ENCODE measurements at regions not wholly inside any gene's neighbourhood (a gene's known extent, or its start where the extent isn't known, plus 50 kb on each side); places are given as distances from the start of the nearest gene placed in this dataset.
"Not testable (repeated sequence)": the region's sequence is repeated elsewhere in the genome, so short reads cannot be mapped to it uniquely, and the experiment has no call there.

- DNase-seq, result no peak
Observed at GRCh38 chr2:16950436-16950835, 284.8 kb upstream of the CYRIA start.

- no peak for DNase-seq
Observed at GRCh38 chr2:16948710-16949109, 283.1 kb upstream of the CYRIA start.

- DNase-seq, result no peak
Observed at GRCh38 chr2:16948053-16948452, 282.4 kb upstream of the CYRIA start.

- DNase-seq, result no peak
Observed at GRCh38 chr2:16943279-16943958, 277.8 kb upstream of the CYRIA start.

- no peak for DNase-seq
Observed at GRCh38 chr2:16940214-16940613, 274.6 kb upstream of the CYRIA start.

GRCh38 chr2:16939771-16940170 lies 274.1 kb upstream of the CYRIA start:
- no peak for DNase-seq

GRCh38 chr2:16933355-16933754 lies 267.7 kb upstream of the CYRIA start:
- DNase-seq, result no peak

DNA sequence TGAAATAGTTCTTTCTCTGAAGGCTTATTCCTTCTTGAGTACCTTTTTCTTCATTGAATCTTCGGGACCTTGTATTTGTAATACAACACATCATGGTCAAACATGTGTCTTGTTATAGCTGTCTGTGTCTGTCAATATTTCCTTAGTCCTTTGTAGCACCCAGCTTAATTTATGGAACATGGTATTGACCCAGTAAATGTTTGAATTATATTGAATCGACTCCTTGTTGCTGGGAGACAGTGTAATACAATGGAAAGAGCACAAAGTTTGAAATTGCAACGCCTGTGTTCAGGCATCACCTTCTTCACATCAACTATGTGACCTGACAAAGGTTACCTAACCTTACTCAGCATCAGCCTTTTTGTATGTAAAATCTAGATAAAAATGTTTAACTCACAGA lies 267.2 kb upstream of the CYRIA start:
- no peak for DNase-seq

GRCh38 chr2:16931441-16931840 lies 265.8 kb upstream of the CYRIA start:
- DNase-seq, result no peak

- no peak for DNase-seq
Observed at GRCh38 chr2:16927398-16927797, 261.8 kb upstream of the CYRIA start.

DNA sequence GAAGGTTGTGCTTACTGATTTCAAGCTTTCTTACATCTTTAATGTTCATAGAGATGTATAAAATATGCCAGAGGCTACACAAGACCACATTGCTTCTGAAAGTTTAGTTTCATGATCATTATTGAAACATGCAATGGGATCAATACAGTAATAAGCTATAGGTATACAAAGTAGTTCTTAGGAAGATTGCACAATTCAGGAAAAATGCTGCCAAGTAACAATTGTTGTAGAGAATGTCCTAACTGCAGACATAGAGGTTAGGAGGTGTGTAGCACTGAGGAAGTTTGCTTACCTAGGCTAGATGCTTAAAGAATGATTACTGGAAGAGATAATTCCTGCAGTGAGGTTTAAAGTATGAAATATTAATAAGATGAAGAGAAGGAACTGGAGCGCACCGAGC lies 259.5 kb upstream of the CYRIA start:
- no peak for DNase-seq

DNA sequence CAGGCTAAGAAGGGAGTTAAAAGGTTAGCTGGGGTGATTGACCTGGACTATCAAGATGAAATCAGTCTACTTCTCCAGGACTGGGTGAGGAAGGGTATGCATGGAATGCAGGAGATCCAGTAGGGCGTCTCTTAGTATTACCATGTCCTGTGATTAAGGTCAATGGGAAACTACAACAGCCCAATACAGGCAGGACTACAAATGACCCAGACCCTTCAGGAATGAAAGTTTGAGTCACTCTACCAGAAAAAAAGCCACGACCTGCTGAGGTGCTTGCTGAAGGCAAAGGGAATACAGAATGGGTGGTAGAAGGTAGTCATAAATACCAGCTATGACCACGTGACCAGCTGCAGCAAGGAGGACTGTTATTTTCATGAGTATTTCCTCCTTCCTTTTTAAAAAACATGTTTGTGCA lies 249.7 kb upstream of the CYRIA start:
- DNase-seq, result not testable (repeated sequence)

DNA sequence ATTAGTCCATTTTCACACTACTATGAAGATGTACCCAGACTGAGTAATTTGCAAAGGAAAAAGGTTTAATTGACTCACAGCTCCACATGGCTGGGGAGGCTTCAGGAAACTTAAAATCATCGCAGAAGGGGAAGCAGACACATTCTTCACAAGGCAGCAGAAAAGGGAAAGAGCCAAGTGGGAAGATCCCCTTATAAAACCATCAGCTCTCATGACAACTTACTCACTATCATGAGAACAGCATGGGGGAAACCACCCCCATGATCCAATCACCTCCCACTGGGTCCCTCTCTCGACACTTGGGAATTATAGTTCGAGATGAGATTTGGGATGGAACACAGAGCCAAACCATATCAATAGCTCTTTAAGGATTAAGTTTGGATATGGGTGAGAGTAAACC lies 246.1 kb upstream of the CYRIA start:
- DNase-seq, result no peak

DNA sequence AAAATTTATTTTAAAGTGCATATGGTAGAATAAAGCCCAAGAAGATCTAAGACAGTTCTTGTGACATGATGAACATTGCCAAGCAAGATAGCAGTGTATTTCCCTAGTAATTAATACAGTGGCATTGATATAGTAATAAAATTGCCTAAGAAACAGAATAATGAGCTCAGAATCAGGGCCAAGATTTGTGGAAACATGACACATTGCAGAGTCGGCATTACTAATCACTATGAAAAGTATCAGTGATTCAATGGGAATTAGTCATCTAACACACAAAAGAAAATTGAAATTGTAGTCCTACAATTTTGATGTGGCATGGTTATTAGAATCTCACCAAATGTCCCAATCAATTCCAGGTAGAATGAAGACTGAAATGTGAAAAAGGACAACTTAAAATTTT lies 243.0 kb upstream of the CYRIA start:
- DNase-seq, result no peak

DNA sequence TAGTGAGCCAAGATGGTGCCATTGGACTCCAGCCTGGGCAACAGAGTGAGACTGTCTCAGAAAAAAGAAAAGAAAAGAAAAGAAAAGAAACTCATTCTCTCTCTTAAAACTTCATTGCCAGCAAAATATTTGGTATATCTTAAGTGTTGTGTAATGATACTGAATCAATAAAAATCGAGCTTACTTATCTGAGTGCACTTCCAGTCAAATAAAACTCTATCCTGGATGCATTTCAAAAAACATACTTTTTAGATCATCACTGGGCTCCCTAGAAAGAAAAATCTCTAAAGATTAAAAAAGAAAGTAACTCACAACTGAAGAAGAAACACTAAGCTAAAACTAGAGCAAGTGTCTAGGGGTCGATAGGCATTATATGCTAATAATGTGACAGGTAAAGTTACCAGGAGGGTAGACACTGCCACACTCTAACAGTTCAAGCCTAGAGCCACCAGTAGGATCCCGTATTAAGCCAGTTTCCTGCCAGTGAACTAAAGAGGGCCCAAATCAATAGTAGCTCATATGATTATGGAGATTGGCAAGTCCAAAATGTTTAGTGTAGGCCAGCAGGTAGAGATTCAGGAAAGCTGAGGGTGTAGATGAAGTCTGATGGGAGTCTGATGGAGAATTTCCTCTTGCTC lies 242.1 kb upstream of the CYRIA start:
- DNase-seq, result no peak

DNA sequence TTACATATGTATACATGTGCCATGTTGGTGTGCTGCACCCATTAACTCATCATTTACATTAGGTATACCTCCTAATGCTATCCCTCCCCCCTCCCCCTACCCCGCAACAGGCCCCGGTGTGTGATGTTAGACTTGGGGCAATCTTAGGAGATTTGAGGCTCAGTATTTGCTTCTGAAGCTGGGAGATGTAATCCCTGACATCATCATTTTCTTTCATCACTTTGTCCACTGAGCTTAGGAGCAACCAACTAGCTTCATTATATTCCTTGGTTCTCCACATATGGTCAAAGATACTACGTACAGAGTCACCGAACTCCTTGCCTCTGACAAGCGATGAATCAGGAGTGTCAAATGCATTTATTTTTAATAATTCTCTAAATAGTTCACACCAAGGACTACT lies 239.7 kb upstream of the CYRIA start:
- not testable (repeated sequence) for DNase-seq

GRCh38 chr2:16900405-16901025 lies 234.9 kb upstream of the CYRIA start:
- peak; percentile 0 to 11 for DNase-seq

DNA sequence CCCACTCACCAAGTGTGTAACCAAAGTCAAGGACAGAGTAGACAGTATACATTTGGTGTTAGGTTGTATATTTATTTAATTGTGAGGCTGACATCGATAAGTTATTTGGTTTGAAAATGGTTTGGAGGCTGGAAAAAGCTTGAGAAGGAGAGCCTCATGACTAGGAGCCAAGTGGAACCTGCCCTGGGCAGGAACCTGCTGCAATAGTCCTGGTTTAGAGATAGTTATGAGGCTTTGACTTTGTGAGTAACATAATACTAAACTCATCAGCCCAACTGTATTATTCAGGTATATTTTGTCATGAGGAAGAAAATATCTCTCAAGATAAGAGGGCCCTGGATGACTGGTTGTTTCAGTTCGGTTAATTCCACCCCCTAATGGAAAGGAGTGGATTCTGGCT lies 234.3 kb upstream of the CYRIA start:
- DNase-seq, result no peak

GRCh38 chr2:16890081-16890480 lies 224.4 kb upstream of the CYRIA start:
- no peak for DNase-seq

GRCh38 chr2:16885027-16885426 lies 219.4 kb upstream of the CYRIA start:
- DNase-seq, result no peak

DNA sequence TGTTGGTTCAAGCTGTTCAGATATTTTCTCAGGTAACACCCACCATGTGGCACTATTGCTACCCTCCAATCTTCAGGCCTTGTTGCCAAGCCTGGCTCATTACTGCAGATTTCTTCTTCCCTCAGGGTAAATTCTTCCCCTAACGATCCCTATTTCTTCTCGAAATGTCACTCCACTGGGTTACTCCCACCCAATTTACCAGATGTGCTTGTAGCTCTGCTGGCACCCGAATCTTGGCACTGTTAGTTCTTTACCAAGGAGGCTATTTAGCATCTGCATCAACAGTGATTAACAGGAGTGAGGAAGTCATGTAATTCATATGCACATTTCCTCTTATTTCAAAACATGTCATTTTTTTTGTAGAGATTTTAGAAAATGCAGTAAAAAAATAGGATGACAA lies 217.1 kb upstream of the CYRIA start:
- no peak for DNase-seq

- no peak for DNase-seq
Observed at GRCh38 chr2:16881122-16881521, 215.5 kb upstream of the CYRIA start.

DNA sequence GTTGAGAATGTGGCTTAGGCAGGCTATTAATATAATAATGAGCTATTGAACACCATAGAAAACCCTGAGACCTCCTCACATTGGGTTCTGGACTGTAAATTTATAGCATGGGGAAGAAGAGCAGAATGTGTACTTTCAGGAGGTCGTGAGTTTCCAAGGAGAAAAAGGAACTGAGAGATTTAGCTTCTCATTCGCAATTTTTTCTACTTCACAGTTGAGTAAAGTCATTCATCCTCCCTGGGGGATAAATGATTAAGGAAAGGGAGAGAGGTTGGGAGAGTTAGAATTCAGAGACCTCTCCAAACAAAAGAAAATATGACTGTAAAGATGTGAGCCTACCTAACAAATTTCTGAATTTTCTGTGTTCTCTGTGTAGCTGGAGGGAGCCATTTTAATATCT lies 205.8 kb upstream of the CYRIA start:
- no peak for DNase-seq

DNA sequence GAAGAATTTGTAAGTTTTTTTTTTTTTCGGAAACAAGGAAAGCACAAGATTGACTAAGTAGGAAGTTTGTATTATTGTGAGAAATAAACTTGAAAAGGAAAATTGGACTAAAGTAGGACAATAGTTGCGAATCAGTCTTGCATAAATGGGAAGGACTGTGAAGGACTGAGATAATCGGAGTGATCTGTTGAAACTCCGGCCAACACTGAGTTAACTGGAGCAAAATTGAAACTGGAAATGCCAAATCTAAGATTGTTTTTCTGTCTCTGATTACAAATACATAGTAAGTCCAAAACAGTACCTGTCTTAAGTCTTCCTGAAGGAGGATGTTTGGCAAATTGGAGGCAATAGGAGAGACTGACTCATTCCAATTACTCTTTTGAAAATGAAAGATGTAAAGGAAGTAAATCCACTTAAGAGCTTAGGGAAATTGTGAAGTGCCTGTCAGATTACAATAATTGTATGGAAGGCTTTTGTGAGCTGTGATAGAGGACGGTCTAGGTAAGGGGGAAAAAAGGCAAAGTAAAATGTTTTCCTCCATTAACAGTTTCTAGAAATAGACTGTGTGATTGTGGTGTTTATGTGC lies 204.9 kb upstream of the CYRIA start:
- no peak for DNase-seq
